Uterus (tissue), 3 donors: ENCODE measurements at regions not wholly inside any gene's neighbourhood (a gene's known extent, or its start where the extent isn't known, plus 50 kb on each side); places are given as distances from the start of the nearest gene placed in this dataset.

Experiments used
- DNase-seq, 2 donors: peaks; one replicate each; pipeline ENCODE4 v3.0.0-alpha.2; 2019 to 2020
- H3K27ac ChIP-seq, 2 donors: fragments of 200-600 bp; sonication (generic); 1 replicate in 1 of 2; 2 replicates in 1 of 2; pipeline ENCODE4 v1.5.1; 2016 to 2018
- H3K27me3 ChIP-seq, 2 donors: fragments of 200-600 bp; sonication (generic); one replicate each; pipeline ENCODE4 v1.5.1; 2018 to 2019; ENCODE audit warnings: control low read depth in 1 of 2
- H3K36me3 ChIP-seq, 2 donors: fragments of 200-600 bp; sonication (generic); one replicate each; pipeline ENCODE4 v1.5.1; 2019; ENCODE audit warnings: control low read depth in 1 of 2
- H3K4me1 ChIP-seq, 2 donors: fragments of 200-600 bp; sonication (generic); one replicate each; pipeline ENCODE4 v1.5.1; 2018 to 2019; ENCODE audit warnings: control low read depth in 1 of 2
- H3K4me3 ChIP-seq, 2 donors: fragments of 200-600 bp; sonication (generic); 1 replicate in 1 of 2; 2 replicates in 1 of 2; pipeline ENCODE4 v1.5.1; 2018 to 2019; ENCODE audit warnings: mild to moderate bottlenecking in 1 of 2
- H3K9me3 ChIP-seq, 2 donors: fragments of 200-600 bp; sonication (generic); one replicate each; pipeline ENCODE4 v1.5.1; 2019; ENCODE audit warnings: control low read depth in 1 of 2
- POLR2A ChIP-seq, 2 donors: fragments of 450-650 bp; IDR thresholded peaks; one replicate each; pipeline ENCODE4 v1.6.1; 2016; ENCODE audit warnings: antibody characterized with exemption in 2 of 2, mild to moderate bottlenecking in 1 of 2, moderate library complexity in 1 of 2
- intact Hi-C: fragments of 100-400 bp; cut with DNase I; formaldehyde crosslinking; loops from one replicate; pipeline ENCODE4 v1.15.1; 2023; ENCODE audit warnings: low total_unique reads
- TF ChIP-seq, protein P1 (sequence below), 4 experiments: fragments of 200-600 bp in 2 of 4; fragments of 450-650 bp in 2 of 4; sonication (generic) in 2 of 4; IDR thresholded peaks; one replicate each; pipeline ENCODE4 v1.5.1; 2016 to 2019; ENCODE audit warnings: antibody characterized with exemption in 4 of 4, mild to moderate bottlenecking in 2 of 4, moderate library complexity in 1 of 4
- donor health status: DM: yes; HTN: yes; CAD: no.

- DNase-seq, result no peak
- Histone ChIP-seq H3K36me3 (no peaks in the 10 kb centered on the region), H3K27ac (no peak overlapping the region), H3K4me3 (no peak overlapping the region), H3K9me3 (no peaks in the 10 kb centered on the region), H3K27me3 (no peaks in the 10 kb centered on the region), H3K4me1 (no peaks in the 10 kb centered on the region)
- TF ChIP-seq, protein P1, sequence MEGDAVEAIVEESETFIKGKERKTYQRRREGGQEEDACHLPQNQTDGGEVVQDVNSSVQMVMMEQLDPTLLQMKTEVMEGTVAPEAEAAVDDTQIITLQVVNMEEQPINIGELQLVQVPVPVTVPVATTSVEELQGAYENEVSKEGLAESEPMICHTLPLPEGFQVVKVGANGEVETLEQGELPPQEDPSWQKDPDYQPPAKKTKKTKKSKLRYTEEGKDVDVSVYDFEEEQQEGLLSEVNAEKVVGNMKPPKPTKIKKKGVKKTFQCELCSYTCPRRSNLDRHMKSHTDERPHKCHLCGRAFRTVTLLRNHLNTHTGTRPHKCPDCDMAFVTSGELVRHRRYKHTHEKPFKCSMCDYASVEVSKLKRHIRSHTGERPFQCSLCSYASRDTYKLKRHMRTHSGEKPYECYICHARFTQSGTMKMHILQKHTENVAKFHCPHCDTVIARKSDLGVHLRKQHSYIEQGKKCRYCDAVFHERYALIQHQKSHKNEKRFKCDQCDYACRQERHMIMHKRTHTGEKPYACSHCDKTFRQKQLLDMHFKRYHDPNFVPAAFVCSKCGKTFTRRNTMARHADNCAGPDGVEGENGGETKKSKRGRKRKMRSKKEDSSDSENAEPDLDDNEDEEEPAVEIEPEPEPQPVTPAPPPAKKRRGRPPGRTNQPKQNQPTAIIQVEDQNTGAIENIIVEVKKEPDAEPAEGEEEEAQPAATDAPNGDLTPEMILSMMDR (IDR thresholded peaks at IDR 0.05), result no peak
- TF ChIP-seq POLR2A (IDR thresholded peaks at IDR 0.05), result no peak
- intact Hi-C loops, result no loop called here
Observed at GRCh38 chr2:128639693-128640092, 321.0 kb upstream of the HS6ST1 start.

DNA sequence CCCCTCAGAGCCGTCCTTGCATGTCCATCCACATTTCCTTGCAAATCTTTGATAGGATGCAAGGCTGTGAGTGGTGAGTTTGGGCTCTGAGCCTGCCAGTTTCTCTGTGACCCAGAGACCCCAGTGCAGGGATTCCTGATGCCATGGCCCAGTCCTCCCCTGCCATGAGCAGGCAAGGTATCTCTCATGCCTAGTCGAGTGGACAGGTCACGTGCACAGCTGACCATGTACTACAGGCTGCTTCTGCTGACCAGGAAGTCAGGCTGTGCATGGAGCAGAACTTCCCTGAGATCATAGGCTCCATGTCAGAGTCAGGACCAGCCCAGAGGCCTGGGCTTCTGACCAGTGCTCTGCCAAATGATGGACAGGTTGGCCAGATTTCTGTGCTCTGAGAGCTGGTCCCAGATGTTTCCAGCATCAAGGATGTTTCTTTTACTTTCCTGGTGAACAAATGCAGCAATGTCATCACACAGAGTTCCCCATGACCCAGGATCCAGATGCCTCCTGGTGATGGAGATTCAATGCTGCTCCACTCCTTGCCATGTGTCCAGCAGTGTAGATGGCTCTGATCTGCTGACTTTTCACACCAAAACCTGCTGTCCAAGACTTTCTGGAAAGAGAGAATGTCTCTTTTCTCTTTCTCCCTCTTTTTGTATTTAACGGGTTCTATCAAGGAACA is 321.6 kb upstream of the HS6ST1 start:
- Histone ChIP-seq H3K4me1 (no peaks in the 10 kb centered on the region), H3K27me3 (no peaks in the 10 kb centered on the region), H3K36me3 (no peaks in the 10 kb centered on the region), H3K9me3 (no peaks in the 10 kb centered on the region), H3K4me3 (no peak overlapping the region), H3K27ac (no peak overlapping the region)
- TF ChIP-seq POLR2A (IDR thresholded peaks at IDR 0.05), result no peak
- TF ChIP-seq, protein P1 (IDR thresholded peaks at IDR 0.05), result no peak
- DNase-seq, result no peak
- intact Hi-C loops, result no loop called here

- no peak overlapping the region for H3K27ac ChIP-seq
Observed at GRCh38 chr2:128640845-128641360, 322.2 kb upstream of the HS6ST1 start.

GRCh38 chr2:128641421-128642080 is 322.9 kb upstream of the HS6ST1 start:
- intact Hi-C loops, result no loop called here
- Histone ChIP-seq H3K4me3 (no peak overlapping the region), H3K27ac (no peak overlapping the region), H3K9me3 (no peaks in the 10 kb centered on the region), H3K27me3 (no peaks in the 10 kb centered on the region), H3K4me1 (no peaks in the 10 kb centered on the region), H3K36me3 (no peaks in the 10 kb centered on the region)
- no peak for DNase-seq
- TF ChIP-seq, protein P1 (IDR thresholded peaks at IDR 0.05), result no peak
- no peak for TF ChIP-seq POLR2A (IDR thresholded peaks at IDR 0.05)

More at GRCh38 chr2:128640845-128641360, 322.2 kb upstream of the HS6ST1 start:
- H3K4me3 ChIP-seq, result no peak overlapping the region
- no peaks in the 10 kb centered on the region for H3K27me3 ChIP-seq
- intact Hi-C loops, result no loop called here
- no peak for DNase-seq
- H3K4me1 ChIP-seq, result no peaks in the 10 kb centered on the region
- no peaks in the 10 kb centered on the region for H3K9me3 ChIP-seq
- H3K36me3 ChIP-seq, result no peaks in the 10 kb centered on the region
- TF ChIP-seq, protein P1 (IDR thresholded peaks at IDR 0.05), result no peak
- no peak for TF ChIP-seq POLR2A (IDR thresholded peaks at IDR 0.05)

- DNase-seq, result no peak
- intact Hi-C loops, result no loop called here
- H3K36me3 ChIP-seq, result no peaks in the 10 kb centered on the region
- H3K27ac ChIP-seq, result no peak overlapping the region
- no peak for TF ChIP-seq POLR2A (IDR thresholded peaks at IDR 0.05)
- TF ChIP-seq, protein P1 (IDR thresholded peaks at IDR 0.05), result no peak
- H3K27me3 ChIP-seq, result no peaks in the 10 kb centered on the region
- H3K9me3 ChIP-seq, result no peaks in the 10 kb centered on the region
- no peak overlapping the region for H3K4me3 ChIP-seq
- H3K4me1 ChIP-seq, result no peaks in the 10 kb centered on the region
Observed at GRCh38 chr2:128642316-128642715, 323.6 kb upstream of the HS6ST1 start.
